Stromal cell of bone marrow (primary cell): ENCODE measurements at regions not wholly inside any gene's neighbourhood (a gene's known extent, or its start where the extent isn't known, plus 50 kb on each side); places are given as distances from the start of the nearest gene placed in this dataset.

ENCODE experiments used
- DNase-seq: peaks from one replicate; pipeline ENCODE4 v3.0.0-alpha.2; 2012; ENCODE audit warnings: low read depth

DNA sequence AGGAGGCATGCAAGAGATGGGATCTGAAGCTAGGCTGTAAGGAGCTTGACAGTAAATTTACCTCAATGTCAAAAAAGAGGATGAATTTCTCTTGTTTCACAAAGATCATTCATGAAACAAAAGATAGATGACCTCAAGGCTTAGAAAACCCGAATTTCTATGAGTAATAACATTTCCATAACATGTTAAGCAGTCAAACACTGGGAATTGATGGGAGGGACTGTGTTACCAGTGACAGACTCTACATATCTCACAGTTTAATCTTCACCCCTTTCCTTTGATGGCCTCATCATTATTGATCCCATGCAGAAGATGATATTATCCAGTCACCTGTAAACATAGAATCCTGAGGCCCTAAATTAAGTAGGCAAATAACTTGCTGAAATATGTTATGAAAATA lies 53.5 kb upstream of the VGLL3 start:
- no peak for DNase-seq

DNA sequence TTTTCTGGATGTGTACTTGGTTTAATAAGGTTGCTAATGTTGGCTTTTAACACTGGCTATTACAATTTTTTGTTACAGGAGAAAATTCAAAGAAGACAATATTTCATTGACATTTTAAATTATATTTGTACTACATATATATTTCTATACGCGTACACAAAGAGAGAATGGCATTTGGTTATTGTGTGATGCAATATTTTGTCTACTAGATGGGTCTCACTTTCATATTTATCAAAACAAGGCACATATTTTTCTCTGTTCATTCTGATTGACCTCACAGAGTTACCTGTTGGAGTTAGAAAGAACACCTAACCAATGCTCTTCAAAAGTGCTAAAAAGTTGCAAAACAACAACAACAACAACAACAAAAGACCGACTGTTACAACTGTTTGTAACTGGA lies 50.2 kb upstream of the VGLL3 start:
- DNase-seq, result no peak
